GM12878 (cell line): ENCODE measurements at regions not wholly inside any gene's neighbourhood (a gene's known extent, or its start where the extent isn't known, plus 50 kb on each side); places are given as distances from the start of the nearest gene placed in this dataset.

ENCODE experiments used
- ATAC-seq: fragments of 200-7000 bp; cut with Tn5 transposase; 3 replicates; pipeline ENCODE4 v1.9.1; 2020; ENCODE audit warnings: mild to moderate bottlenecking, moderate library complexity
- BruUV-seq: library from RNA; stranded (reverse); fragments of 400-500 nt; replicated peaks from 2 replicates; lab custom pipeline; 2021; lab: Mats Ljungman, UMichigan
- CTCF ChIA-PET: fragments of 300-600 bp; sonication (Branson Sonifier 250); formaldehyde crosslinking; extraction: SDS; loops from one replicate; lab custom pipeline; 2021; ENCODE audit warnings: inconsistent platforms; lab: Yijun Ruan, JAX
- POLR2A ChIA-PET: fragments of 350-600 bp; formaldehyde crosslinking; extraction: SDS; loops from one replicate; lab custom pipeline; 2021; ENCODE audit warnings: inconsistent platforms; lab: Charles Lee
- RAD21 ChIA-PET: fragments of 300-600 bp; sonication (Branson Sonifier 250); formaldehyde crosslinking; loops from one replicate; lab custom pipeline; 2023; ENCODE audit warnings: antibody characterized with exemption; ENCODE audit not compliant: unreplicated experiment; lab: Charles Lee
- SMC1A ChIA-PET: fragments of 300-600 bp; sonication (Branson Sonifier 250); formaldehyde crosslinking; loops from one replicate; lab custom pipeline; 2023; ENCODE audit not compliant: unreplicated experiment, uncharacterized antibody; lab: Charles Lee
- DNase-seq: peaks from one replicate; pipeline ENCODE4 v3.0.0-alpha.2; 2011; ENCODE audit warnings: low read depth, low spot score
- FAIRE-seq: peaks from 3 replicates; lab custom pipeline; 2011; peaks lifted over from hg19 to GRCh38; lab: Jason Lieb, UNC
- H2AFZ ChIP-seq: 2 replicates; pipeline ENCODE4 v1.6.0; 2011; ENCODE audit warnings: low read depth, low read length, control low read depth; ENCODE audit not compliant: control insufficient read depth
- H3K27ac ChIP-seq: 2 replicates; pipeline ENCODE4 v1.5.1; 2011; ENCODE audit warnings: control low read depth; ENCODE audit not compliant: control insufficient read depth, insufficient read depth
- H3K27me3 ChIP-seq, 2 experiments: replicated peaks in 1 of 2; 2 replicates each; pipeline versions ENCODE4 v1.6.0 to v1.6.1; 2011; ENCODE audit warnings: low read length in 1 of 2; ENCODE audit not compliant: control insufficient read depth in 2 of 2, insufficient read depth in 2 of 2
- H3K36me3 ChIP-seq, 2 experiments: 2 replicates each; pipeline ENCODE4 v1.5.1; 2011; ENCODE audit warnings: low read length in 1 of 2; ENCODE audit not compliant: control insufficient read depth in 2 of 2, insufficient read depth in 2 of 2
- H3K4me1 ChIP-seq: 2 replicates; pipeline ENCODE4 v1.6.1; 2011; ENCODE audit warnings: mild to moderate bottlenecking, low read length, moderate library complexity, mixed read lengths; ENCODE audit not compliant: control insufficient read depth, insufficient read depth
- H3K4me2 ChIP-seq: 2 replicates; pipeline ENCODE4 v1.6.0; 2011; ENCODE audit warnings: control low read depth; ENCODE audit not compliant: control insufficient read depth, insufficient read depth
- H3K4me3 ChIP-seq: fragments of 200-600 bp; sonication (generic); 2 replicates; pipeline ENCODE4 v1.5.1; 2016
- H3K79me2 ChIP-seq: 2 replicates; pipeline ENCODE4 v1.6.0; 2011; ENCODE audit warnings: low read length; ENCODE audit not compliant: control insufficient read depth, insufficient read depth
- H3K9ac ChIP-seq: 2 replicates; pipeline ENCODE4 v1.8.0; 2011; ENCODE audit warnings: low read length, control low read depth, mixed read lengths; ENCODE audit not compliant: control insufficient read depth, insufficient read depth
- H3K9me3 ChIP-seq: replicated peaks from 3 replicates; pipeline ENCODE4 v1.5.1; 2011; ENCODE audit warnings: mild to moderate bottlenecking, low read length; ENCODE audit not compliant: control insufficient read depth, insufficient read depth
- H4K20me1 ChIP-seq: 2 replicates; pipeline ENCODE4 v1.6.0; 2011; ENCODE audit not compliant: control insufficient read depth, insufficient read depth
- ATF7 ChIP-seq: fragments of 450-650 bp; IDR thresholded peaks from 2 replicates; pipeline ENCODE4 v1.6.1; 2016; ENCODE audit warnings: low read depth, mild to moderate bottlenecking
- CEBPZ ChIP-seq: fragments of 150-350 bp; IDR thresholded peaks from 2 replicates; pipeline ENCODE4 v1.6.1; 2016; ENCODE audit warnings: low read depth, low read length
- IKZF1 ChIP-seq: fragments of 450-650 bp; conservative IDR thresholded peaks from 2 replicates; pipeline ENCODE4 v1.6.1; 2017; ENCODE audit warnings: antibody characterized with exemption, mild to moderate bottlenecking
- KDM1A ChIP-seq: fragments of 200-600 bp; sonication (generic); IDR thresholded peaks from 2 replicates; pipeline ENCODE4 v1.6.1; 2016; ENCODE audit warnings: borderline replicate concordance
- MEF2A ChIP-seq: IDR thresholded peaks from 2 replicates; pipeline ENCODE4 v1.6.1; 2011; ENCODE audit warnings: low read depth, mild to moderate bottlenecking, low read length, moderate library complexity; ENCODE audit not compliant: insufficient read depth
- NFIC ChIP-seq: IDR thresholded peaks from 2 replicates; pipeline ENCODE4 v1.6.1; 2012; ENCODE audit warnings: low read depth, mild to moderate bottlenecking, inconsistent platforms, low read length, moderate library complexity
- NR2F1 ChIP-seq: fragments of 450-650 bp; conservative IDR thresholded peaks from 2 replicates; pipeline ENCODE4 v1.6.1; 2017; ENCODE audit warnings: mild to moderate bottlenecking
- SKIL ChIP-seq: fragments of 450-650 bp; IDR thresholded peaks from 2 replicates; pipeline ENCODE4 v1.6.1; 2017; ENCODE audit warnings: mild to moderate bottlenecking, low read depth, inconsistent platforms; ENCODE audit not compliant: poor library complexity, severe bottlenecking
- SMC3 ChIP-seq: IDR thresholded peaks from 2 replicates; pipeline ENCODE4 v1.6.1; 2011; ENCODE audit warnings: low read length, improper control_type of control experiment, borderline replicate concordance
- SREBF1 ChIP-seq: IDR thresholded peaks from 2 replicates; pipeline ENCODE4 v1.6.1; 2012; ENCODE audit warnings: mild to moderate bottlenecking, low read length
- USF2 ChIP-seq: IDR thresholded peaks from 2 replicates; pipeline ENCODE4 v1.6.1; 2011; ENCODE audit warnings: low read depth, low read length, improper control_type of control experiment, borderline replicate concordance
- WGBS: methylation state at CpG from one replicate; pipeline ENCODE4 v1.1.6; 2016; ENCODE audit warnings: low lambda C conversion rate; ENCODE audit not compliant: insufficient replicate concordance, insufficient coverage; ENCODE audit errors: missing lambda C conversion rate; 5-methylcytosine and 5-hydroxymethylcytosine counted together
- in situ Hi-C: fragments of 300-500 bp; cut with MboI; formaldehyde crosslinking; loops from 9 replicates; pipeline ENCODE4 v1.14.3; 2018; ENCODE audit warnings: mixed read lengths
- intact Hi-C: fragments of 100-400 bp; cut with micrococcal nuclease; formaldehyde crosslinking; loops from one replicate; pipeline ENCODE4 v1.14.2; 2022; ENCODE audit not compliant: unreplicated experiment

GRCh38 chr6:167748046-167748445, 78.7 kb upstream of the AFDN start:
- no peak; the same call in 2 of the 3 replicates for ATAC-seq
- in situ Hi-C loops: no loop called here
- RAD21 ChIA-PET: no interaction called here

More at GRCh38 chr6:167748046-167748445, 78.7 kb upstream of the AFDN start:
- Histone ChIP-seq H2AFZ (no peak overlapping the region), H3K36me3 (no peaks in the 10 kb centered on the region), H3K27ac (no peak overlapping the region), H3K79me2 (no peaks in the 10 kb centered on the region), H3K4me2 (no peak overlapping the region), H3K4me1 (no peaks in the 10 kb centered on the region), H3K9ac (no peak overlapping the region), H4K20me1 (no peaks in the 10 kb centered on the region), H3K4me3 (no peak overlapping the region), H3K9me3 (no peaks in the 10 kb centered on the region), H3K27me3 (peaks cover 0 to 1% of the 10 kb centered on the region in 2 experiments; a peak in 3 of 4 replicates)
- SMC1A ChIA-PET: no interaction called here
- BruUV-seq: no TSS peak
- CTCF ChIA-PET: no interaction called here
- TF ChIP-seq NFIC (no peak), USF2 (no peak), IKZF1 (no peak), ATF7 (no peak), KDM1A (no peak), SREBF1 (no peak), SKIL (no peak), MEF2A (no peak), NR2F1 (no peak), SMC3 (no peak), CEBPZ (no peak)
- FAIRE-seq (no peak), DNase-seq (no peak)
- WGBS: 30% methylated on average over 11 of the region's 11 CpGs
- POLR2A ChIA-PET: no interaction called here
- intact Hi-C loops: no loop called here
